ENCODE measurements at regions not wholly inside any gene's neighbourhood (a gene's known extent, or its start where the extent isn't known, plus 50 kb on each side); places are given as distances from the start of the nearest gene placed in this dataset.

DNA sequence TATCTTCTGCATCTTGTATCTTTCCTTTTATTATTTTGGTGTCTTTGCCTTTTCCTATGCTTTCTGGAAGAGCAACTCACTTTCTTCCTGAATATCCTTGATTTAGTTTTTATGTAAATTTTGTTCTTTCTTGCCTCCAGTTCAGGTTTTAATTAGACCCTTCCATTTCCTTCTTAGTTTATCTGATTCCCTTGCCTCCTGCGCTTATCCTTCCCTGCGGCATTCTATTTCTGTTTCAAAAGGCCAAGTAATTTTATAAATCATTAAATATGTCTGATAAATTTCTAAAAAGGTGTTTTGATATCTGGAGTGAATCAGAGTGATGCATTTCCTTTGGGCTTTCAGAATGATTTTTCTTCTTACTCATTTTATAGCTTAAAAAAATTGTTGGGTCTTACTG, 167.7 kb upstream of the WDR11 start:
- Mint-ChIP-seq H3K36me3 (ENCODE audit: insufficient read depth, unreplicated experiment) (no peaks in the 10 kb centered on the region), H3K4me3 (ENCODE audit: unreplicated experiment) (no peak overlapping the region), H3K9me3 (ENCODE audit: unreplicated experiment) (no peaks in the 10 kb centered on the region), H3K27me3 (ENCODE audit: insufficient read depth, unreplicated experiment) (no peaks in the 10 kb centered on the region), H3K4me1 (ENCODE audit: insufficient read depth, unreplicated experiment) (no peaks in the 10 kb centered on the region), H3K27ac (ENCODE audit: low read depth, unreplicated experiment) (no peak overlapping the region)
- no peak for DNase-seq (ENCODE audit: unreplicated experiment)
- ChIA-PET CTCF (interaction anchor here (0.6 kb wide), 1 partner anchor 51 kb away, joined by 3 read pairs; no protein-coding TSS in a partner anchor), POLR2A (interaction anchor here (1.3 kb wide), 1 partner anchor 8 kb away, joined by 5 read pairs; no protein-coding TSS in a partner anchor)
- intact Hi-C loops (cut with micrococcal nuclease) = no loop called here
- no TSS peak for BruUV-seq (replicated peaks)
- TF ChIP-seq, protein P1, sequence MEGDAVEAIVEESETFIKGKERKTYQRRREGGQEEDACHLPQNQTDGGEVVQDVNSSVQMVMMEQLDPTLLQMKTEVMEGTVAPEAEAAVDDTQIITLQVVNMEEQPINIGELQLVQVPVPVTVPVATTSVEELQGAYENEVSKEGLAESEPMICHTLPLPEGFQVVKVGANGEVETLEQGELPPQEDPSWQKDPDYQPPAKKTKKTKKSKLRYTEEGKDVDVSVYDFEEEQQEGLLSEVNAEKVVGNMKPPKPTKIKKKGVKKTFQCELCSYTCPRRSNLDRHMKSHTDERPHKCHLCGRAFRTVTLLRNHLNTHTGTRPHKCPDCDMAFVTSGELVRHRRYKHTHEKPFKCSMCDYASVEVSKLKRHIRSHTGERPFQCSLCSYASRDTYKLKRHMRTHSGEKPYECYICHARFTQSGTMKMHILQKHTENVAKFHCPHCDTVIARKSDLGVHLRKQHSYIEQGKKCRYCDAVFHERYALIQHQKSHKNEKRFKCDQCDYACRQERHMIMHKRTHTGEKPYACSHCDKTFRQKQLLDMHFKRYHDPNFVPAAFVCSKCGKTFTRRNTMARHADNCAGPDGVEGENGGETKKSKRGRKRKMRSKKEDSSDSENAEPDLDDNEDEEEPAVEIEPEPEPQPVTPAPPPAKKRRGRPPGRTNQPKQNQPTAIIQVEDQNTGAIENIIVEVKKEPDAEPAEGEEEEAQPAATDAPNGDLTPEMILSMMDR (IDR thresholded peaks at IDR 0.05; ENCODE audit: unreplicated experiment) = no peak

DNA sequence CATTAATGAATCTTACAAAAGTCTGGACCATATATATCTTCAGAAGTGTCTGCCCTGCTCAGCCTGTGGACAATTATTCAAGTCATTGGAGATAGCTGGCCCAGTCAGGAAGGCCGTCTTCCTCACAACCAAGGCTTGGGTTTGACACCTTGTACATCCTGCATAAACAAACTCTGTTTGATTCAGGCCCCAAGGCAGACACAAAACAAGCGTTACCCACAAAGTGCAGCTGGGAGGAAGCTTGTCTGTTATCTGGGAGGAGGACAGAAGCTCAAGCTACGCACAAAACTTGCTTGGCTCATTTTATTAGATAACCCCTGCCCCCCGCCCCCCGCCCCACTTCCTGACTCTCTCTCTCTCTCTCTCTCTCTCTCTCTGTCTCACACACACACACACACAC, 166.9 kb upstream of the WDR11 start:
- H3K9me3 Mint-ChIP-seq (ENCODE audit: unreplicated experiment) = no peaks in the 10 kb centered on the region
- no peak overlapping the region for H3K4me3 Mint-ChIP-seq (ENCODE audit: unreplicated experiment)
- H3K4me1 Mint-ChIP-seq (ENCODE audit: insufficient read depth, unreplicated experiment) = no peaks in the 10 kb centered on the region
- H3K27ac Mint-ChIP-seq (ENCODE audit: low read depth, unreplicated experiment) = no peak overlapping the region
- DNase-seq (ENCODE audit: unreplicated experiment) = no peak
- TF ChIP-seq, protein P1 (IDR thresholded peaks at IDR 0.05; ENCODE audit: unreplicated experiment) = no peak
- CTCF ChIA-PET = interaction anchor here (0.6 kb wide), 1 partner anchor 52 kb away, joined by 3 read pairs; no protein-coding TSS in a partner anchor
- POLR2A ChIA-PET = no interaction called here
- intact Hi-C loops (cut with micrococcal nuclease) = no loop called here
- BruUV-seq (replicated peaks) = no TSS peak
- H3K36me3 Mint-ChIP-seq (ENCODE audit: insufficient read depth, unreplicated experiment) = no peaks in the 10 kb centered on the region
- no peaks in the 10 kb centered on the region for H3K27me3 Mint-ChIP-seq (ENCODE audit: insufficient read depth, unreplicated experiment)

DNA sequence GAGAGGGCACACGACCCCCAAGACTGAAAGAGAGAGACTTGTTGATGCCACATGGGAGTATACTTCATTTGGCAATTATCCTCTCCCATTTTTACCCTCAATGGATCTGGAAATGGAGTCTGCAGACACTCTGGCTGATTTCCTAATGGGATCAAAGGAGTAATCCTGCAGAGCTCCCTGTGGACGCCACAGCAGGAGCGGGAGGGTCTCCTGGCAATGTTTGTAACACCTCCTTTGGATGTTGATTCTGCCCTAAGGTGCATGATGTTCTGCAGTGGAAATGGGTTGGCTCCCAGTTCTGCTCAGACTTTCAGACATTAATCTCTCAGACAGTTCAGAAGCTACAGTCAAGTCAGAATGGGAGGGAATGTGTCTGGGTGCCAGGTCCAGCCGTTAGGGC, 166.0 kb upstream of the WDR11 start:
- TF ChIP-seq, protein P1 (IDR thresholded peaks at IDR 0.05; ENCODE audit: unreplicated experiment) = no peak
- Mint-ChIP-seq H3K4me1 (ENCODE audit: insufficient read depth, unreplicated experiment) (no peaks in the 10 kb centered on the region), H3K4me3 (ENCODE audit: unreplicated experiment) (no peak overlapping the region), H3K36me3 (ENCODE audit: insufficient read depth, unreplicated experiment) (no peaks in the 10 kb centered on the region), H3K27ac (ENCODE audit: low read depth, unreplicated experiment) (no peak overlapping the region), H3K27me3 (ENCODE audit: insufficient read depth, unreplicated experiment) (no peaks in the 10 kb centered on the region), H3K9me3 (ENCODE audit: unreplicated experiment) (no peaks in the 10 kb centered on the region)
- ChIA-PET POLR2A (interaction anchor here (0.6 kb wide), 1 partner anchor 70 kb away, joined by 3 read pairs; no protein-coding TSS in a partner anchor), CTCF (interaction anchor here (0.5 kb wide), 1 partner anchor 31 kb away, joined by 4 read pairs; no protein-coding TSS in a partner anchor)
- DNase-seq (ENCODE audit: unreplicated experiment) = no peak
- intact Hi-C loops (cut with micrococcal nuclease) = no loop called here
- BruUV-seq (replicated peaks) = no TSS peak

DNA sequence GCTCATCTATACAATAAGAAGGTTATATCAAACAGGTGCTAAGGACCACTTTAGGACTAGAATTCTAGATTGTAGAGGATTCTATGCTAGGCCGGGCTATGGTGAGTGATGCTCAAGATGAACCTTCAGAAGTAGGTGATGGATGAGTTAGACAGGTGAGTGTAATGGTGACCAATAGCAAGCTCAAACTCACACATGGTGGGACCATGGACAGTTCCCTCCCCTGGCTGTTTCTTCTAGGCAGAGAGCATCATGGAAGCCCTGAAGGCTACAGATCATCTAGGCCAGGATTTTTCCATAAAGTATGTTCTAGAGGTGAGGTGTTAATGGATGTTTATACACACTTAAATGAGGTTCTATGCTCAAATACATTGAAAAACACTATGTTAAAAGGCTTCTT, 162.2 kb upstream of the WDR11 start:
- ChIA-PET CTCF (interaction anchor here (0.8 kb wide), 1 partner anchor 79 kb away, joined by 5 read pairs; no protein-coding TSS in a partner anchor), POLR2A (no interaction called here)
- TF ChIP-seq, protein P1 (IDR thresholded peaks at IDR 0.05; ENCODE audit: unreplicated experiment) = no peak
- Mint-ChIP-seq H3K27ac (ENCODE audit: low read depth, unreplicated experiment) (no peak overlapping the region), H3K36me3 (ENCODE audit: insufficient read depth, unreplicated experiment) (no peaks in the 10 kb centered on the region), H3K4me3 (ENCODE audit: unreplicated experiment) (no peak overlapping the region), H3K9me3 (ENCODE audit: unreplicated experiment) (no peaks in the 10 kb centered on the region), H3K27me3 (ENCODE audit: insufficient read depth, unreplicated experiment) (no peaks in the 10 kb centered on the region), H3K4me1 (ENCODE audit: insufficient read depth, unreplicated experiment) (peaks cover 12% of the 10 kb centered on the region)
- BruUV-seq (replicated peaks) = no TSS peak
- intact Hi-C loops (cut with micrococcal nuclease) = no loop called here
- peak; percentile 21 for DNase-seq (ENCODE audit: unreplicated experiment)

Data from MCF 10A (cell line).